Urinary bladder (tissue), 3 donors: ENCODE measurements at regions not wholly inside any gene's neighbourhood (a gene's known extent, or its start where the extent isn't known, plus 50 kb on each side); places are given as distances from the start of the nearest gene placed in this dataset.

Source experiments
- DNase-seq: peaks from one replicate; pipeline ENCODE4 v3.0.0-alpha.2; 2015; ENCODE audit errors: extremely low spot score
- H3K27ac ChIP-seq: one replicate; pipeline ENCODE4 v1.5.1; 2013; ENCODE audit warnings: low read depth, mild to moderate bottlenecking, moderate library complexity
- H3K36me3 ChIP-seq: one replicate; pipeline ENCODE4 v1.6.1; 2013; ENCODE audit warnings: mild to moderate bottlenecking, moderate library complexity; ENCODE audit not compliant: insufficient read depth
- H3K4me1 ChIP-seq: one replicate; pipeline ENCODE4 v1.6.1; 2013; ENCODE audit warnings: mild to moderate bottlenecking, moderate library complexity; ENCODE audit not compliant: insufficient read depth
- H3K4me3 ChIP-seq: one replicate; pipeline ENCODE4 v1.5.1; 2013; ENCODE audit warnings: low read depth, low read length
- WGBS: extraction: QIAGEN DNeasy Blood & Tissue Kit; methylation state at CpG from one replicate; pipeline ENCODE4 v1.1.7; 2013; 5-methylcytosine and 5-hydroxymethylcytosine counted together
- donor health status: healthy with polysubstance abuse.
- donor health status: healthy.

GRCh38 chr22:49622241-49623105 is 205.2 kb downstream of the BRD1 start:
- Histone ChIP-seq H3K36me3 (no peaks in the 10 kb centered on the region), H3K4me3 (no peak overlapping the region), H3K27ac (no peak overlapping the region), H3K4me1 (no peaks in the 10 kb centered on the region)
- no peak for DNase-seq
- 83% methylated on average over 29 of the region's 29 CpGs for WGBS

- H3K36me3 ChIP-seq: no peaks in the 10 kb centered on the region
- no peak for DNase-seq
- 85% methylated on average over 20 of the region's 20 CpGs for WGBS
Observed at GRCh38 chr22:49621601-49622210, 206.0 kb downstream of the BRD1 start.

GRCh38 chr22:49620666-49621065 is 207.0 kb downstream of the BRD1 start:
- Histone ChIP-seq H3K4me1 (no peaks in the 10 kb centered on the region), H3K36me3 (no peaks in the 10 kb centered on the region), H3K27ac (no peak overlapping the region), H3K4me3 (no peak overlapping the region)
- DNase-seq: no peak
- WGBS: 71% methylated on average over 11 of the region's 11 CpGs

More at GRCh38 chr22:49621601-49622210, 206.0 kb downstream of the BRD1 start:
- H3K27ac ChIP-seq: no peak overlapping the region
- H3K4me3 ChIP-seq: no peak overlapping the region
- H3K4me1 ChIP-seq: no peaks in the 10 kb centered on the region

DNA sequence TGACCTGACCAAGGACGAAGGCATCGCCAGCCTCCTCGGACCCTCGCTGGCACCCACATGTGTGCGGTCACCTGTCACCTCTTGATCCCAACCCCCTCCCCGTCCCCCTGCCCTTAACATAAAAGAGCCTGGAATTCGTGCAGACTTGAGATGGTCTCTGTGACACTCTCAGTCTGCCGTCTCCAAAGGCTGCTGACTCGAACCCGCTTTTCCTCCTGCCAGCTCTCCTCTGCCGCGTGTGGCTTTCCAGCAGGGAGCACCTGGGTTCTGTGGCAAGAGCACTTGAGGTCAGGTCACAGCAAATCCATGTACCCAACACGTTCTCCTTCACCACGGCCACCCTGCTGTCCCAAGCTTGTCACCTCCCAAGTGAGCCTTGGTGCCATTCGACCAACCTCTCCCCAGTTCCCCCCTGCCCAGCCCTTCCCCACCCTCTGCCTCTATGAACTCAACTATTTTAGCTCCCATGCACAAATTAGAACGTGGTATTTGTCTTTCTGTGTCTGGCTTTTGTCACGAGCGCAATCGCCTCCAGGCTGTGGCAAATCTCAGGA is 207.6 kb downstream of the BRD1 start:
- DNase-seq: no peak
- 64% methylated on average over 19 of the region's 19 CpGs for WGBS
- no peaks in the 10 kb centered on the region for H3K4me1 ChIP-seq

DNA sequence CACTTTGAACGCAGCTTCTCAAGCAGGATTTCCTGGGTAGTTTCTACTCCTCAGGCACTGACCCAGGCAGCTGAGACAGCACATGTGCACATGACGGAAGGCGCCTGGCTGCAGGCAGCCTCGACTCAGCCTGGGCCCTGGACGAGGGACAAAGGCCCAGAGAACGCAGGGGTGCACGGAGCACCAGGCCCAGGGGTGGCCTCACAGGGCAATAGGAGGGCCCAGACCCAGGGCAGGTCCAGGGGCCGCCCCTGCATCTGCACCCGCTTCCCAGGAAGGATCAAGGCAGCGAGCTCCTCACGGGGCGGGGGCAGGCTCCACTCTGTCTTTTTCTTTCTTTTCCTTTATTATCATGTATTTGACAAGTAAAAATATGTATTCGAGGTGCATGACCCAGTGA is 208.4 kb downstream of the BRD1 start:
- no peak overlapping the region for H3K27ac ChIP-seq
- no peaks in the 10 kb centered on the region for H3K4me1 ChIP-seq
- no peaks in the 10 kb centered on the region for H3K36me3 ChIP-seq
- DNase-seq: no peak
- no peak overlapping the region for H3K4me3 ChIP-seq
- 82% methylated on average over 13 of the region's 13 CpGs for WGBS

More for the DNA sequence above, 207.6 kb downstream of the BRD1 start:
- Histone ChIP-seq H3K4me3 (no peak overlapping the region), H3K27ac (no peak overlapping the region), H3K36me3 (no peaks in the 10 kb centered on the region)

DNA sequence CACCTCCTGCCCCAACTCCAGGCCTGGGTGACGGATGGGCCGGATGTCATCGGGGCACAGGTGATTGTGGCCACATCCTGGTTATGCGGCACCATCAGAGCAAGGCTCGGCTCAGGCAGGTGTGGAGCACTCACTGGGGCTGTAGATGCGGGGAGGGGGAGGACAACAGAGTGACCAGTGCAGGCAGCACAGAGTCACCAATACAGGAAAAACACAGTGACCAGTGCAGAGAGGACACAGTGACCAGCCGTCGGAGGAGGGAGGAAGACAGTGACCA is 209.1 kb downstream of the BRD1 start:
- no peak overlapping the region for H3K27ac ChIP-seq
- 84% methylated on average over 8 of the region's 8 CpGs for WGBS
- H3K4me3 ChIP-seq: no peak overlapping the region
- DNase-seq: no peak
- H3K36me3 ChIP-seq: no peaks in the 10 kb centered on the region
- no peaks in the 10 kb centered on the region for H3K4me1 ChIP-seq

DNA sequence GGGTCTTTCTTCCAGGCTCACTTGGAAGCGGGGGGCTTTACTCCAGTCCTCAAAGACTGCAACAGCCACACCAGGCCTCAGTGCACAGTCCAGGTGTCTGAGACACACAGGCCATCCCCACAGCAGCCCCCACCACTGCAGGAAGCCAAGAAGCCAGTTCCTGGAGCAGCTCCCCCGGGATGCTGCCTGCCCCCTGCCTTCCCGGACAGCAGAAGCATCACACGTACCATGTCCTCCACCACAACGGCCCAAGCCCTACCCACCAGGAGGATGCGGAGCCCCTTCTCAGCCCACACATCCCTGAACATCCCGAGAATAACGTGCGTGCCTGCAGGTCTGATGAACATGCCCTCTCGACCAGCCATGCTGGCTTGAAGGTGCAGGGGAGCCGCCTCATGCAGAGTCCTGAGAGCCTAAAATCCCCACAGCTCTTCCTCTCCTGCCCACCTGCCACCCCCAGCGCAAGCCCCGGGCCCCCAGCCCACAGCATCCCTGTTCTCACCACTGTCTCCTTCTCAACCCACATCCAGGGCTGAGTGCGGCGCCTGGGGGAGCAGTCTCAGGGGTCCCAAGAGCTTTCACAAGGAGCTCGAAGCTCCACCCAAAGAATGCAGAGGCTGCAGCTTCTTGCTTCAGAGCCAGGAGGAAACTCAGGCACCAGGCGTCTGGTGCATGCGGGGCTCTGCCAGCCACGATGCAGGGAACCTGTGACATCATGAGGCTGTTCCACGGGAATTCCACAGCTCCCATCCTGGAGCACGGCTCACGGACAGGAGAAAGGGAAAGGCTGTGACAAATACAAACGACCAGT is 209.6 kb downstream of the BRD1 start:
- no peak overlapping the region for H3K4me3 ChIP-seq
- no peaks in the 10 kb centered on the region for H3K36me3 ChIP-seq
- no peak for DNase-seq
- no peaks in the 10 kb centered on the region for H3K4me1 ChIP-seq
- no peak overlapping the region for H3K27ac ChIP-seq
- WGBS: 64% methylated on average over 23 of the region's 23 CpGs

GRCh38 chr22:49617264-49617663 is 210.4 kb downstream of the BRD1 start:
- Histone ChIP-seq H3K4me1 (no peaks in the 10 kb centered on the region), H3K27ac (no peak overlapping the region), H3K4me3 (no peak overlapping the region), H3K36me3 (no peaks in the 10 kb centered on the region)
- no peak for DNase-seq
- 59% methylated on average over 6 of the region's 6 CpGs for WGBS

- H3K4me3 ChIP-seq: no peak overlapping the region
- WGBS: 88% methylated on average over 37 of the region's 37 CpGs
- DNase-seq: no peak
- H3K36me3 ChIP-seq: no peaks in the 10 kb centered on the region
- no peaks in the 10 kb centered on the region for H3K4me1 ChIP-seq
- H3K27ac ChIP-seq: no peak overlapping the region
Observed at GRCh38 chr22:49616356-49617231, 211.1 kb downstream of the BRD1 start.

- Histone ChIP-seq H3K27ac (no peak overlapping the region), H3K4me1 (no peaks in the 10 kb centered on the region), H3K4me3 (no peak overlapping the region), H3K36me3 (no peaks in the 10 kb centered on the region)
- DNase-seq: no peak
- WGBS: 94% methylated on average over 77 of the region's 77 CpGs
Observed at GRCh38 chr22:49614966-49615965, 212.4 kb downstream of the BRD1 start.

DNA sequence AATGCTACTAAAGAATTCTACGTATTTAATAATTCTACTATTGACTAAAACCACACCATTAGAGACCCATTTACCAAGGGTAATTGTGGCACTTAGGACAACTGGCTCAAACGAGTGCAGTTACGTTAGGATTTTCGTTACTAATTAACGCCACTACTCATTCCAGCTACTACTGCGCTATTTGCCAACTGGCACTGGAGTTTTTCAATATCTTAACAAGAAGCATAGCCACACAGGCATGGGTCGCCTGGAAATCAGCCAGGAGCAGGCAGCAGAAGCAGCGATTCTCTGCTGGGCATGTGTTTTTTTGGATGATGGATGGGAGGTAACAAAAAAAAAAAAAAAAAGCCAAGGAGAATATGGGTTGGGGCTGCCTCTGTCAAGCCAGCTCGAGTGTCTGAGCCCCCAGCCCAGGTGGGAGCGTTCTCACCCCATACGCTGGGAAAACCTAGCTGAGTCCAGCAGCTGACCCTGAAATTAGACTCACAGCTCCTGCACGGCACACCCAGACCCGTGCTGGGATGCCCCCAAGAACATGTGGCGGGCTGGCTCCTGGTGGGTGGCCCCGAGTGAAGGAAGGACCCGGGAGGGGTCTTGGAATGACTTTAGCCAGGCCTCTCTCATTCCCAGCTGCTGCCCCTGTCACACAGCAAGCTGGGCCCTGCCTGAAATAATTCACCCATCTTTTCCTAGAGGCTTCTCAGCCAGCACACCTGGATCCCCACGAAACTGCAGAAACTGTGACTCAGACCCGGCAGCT is 214.0 kb downstream of the BRD1 start:
- WGBS: 86% methylated on average over 18 of the region's 18 CpGs
- DNase-seq: no peak
- Histone ChIP-seq H3K36me3 (no peaks in the 10 kb centered on the region), H3K4me1 (no peaks in the 10 kb centered on the region), H3K27ac (no peak overlapping the region), H3K4me3 (no peak overlapping the region)
